HG03378 (cell line): ENCODE measurements at regions not wholly inside any gene's neighbourhood (a gene's known extent, or its start where the extent isn't known, plus 50 kb on each side); places are given as distances from the start of the nearest gene placed in this dataset.
A peak's percentile ranks its signal among the peaks of the same experiment; 100 is the strongest.

Experiments used
- ATAC-seq: cut with Tn5 transposase; IDR thresholded peaks from one replicate; pipeline ENCODE4 v1.9.1; 2021; ENCODE audit warnings: mild to moderate bottlenecking, moderate library complexity; ENCODE audit not compliant: unreplicated experiment

DNA sequence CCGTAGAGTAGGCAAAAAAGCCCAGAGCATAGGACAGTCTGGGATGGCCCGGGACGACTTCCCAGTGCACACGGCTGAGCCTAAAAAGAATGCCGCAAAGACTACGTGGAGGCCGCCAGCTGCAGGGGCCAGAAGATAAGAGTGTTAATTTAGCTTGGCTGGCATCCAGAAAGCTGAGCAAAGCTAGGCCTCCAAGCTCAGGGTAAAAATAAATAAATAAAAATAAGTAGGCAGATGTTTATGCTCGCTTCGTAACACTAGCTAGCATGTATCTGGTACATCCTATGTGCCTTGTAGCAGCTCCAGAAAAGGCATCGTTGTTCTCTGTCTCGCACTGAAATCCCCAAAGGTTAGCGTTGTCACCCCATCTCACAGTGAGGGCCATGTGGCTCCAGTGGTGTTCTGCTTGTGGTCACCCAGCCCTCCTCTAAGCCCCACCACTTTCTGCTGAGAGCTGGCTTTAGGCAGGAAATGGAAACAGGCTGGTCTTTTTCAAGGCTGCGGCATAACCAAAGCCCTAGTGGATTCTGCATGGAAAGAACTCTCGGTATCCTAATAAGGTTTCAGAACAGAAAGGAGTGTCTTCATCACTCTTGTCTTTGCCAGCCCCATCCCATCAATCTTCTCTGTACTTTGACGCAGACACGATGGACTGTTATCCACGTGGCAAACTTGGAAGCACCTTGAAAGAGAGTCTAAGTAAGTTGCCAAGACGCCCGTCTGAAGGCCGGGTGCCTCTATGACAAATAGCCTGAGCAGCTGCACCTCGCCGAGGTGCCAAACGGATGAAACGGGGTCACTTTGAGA is 58.1 kb upstream of the MEF2A start:
- peak; percentile 22 for ATAC-seq

- ATAC-seq, result no peak
Measured at GRCh38 chr15:99508311-99508645, 57.5 kb upstream of the MEF2A start.

DNA sequence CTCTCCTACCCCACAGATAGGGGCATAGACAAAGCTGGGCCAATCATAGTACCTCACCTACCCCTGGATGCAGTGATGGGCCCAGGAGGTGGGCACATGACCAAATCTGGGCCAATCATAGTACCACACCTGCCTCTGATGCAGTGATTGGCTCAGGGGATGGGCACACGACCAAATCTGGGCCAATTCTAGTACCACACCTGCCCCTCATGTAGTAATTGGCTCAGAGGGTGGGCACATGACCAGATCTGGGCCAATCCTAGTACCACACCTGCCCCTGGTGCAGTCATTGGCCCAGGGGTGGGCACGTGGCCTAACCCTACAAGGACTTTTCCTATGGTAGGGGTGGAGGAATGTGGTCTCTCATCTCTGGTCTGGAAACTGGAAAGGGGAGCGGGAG is 56.9 kb upstream of the MEF2A start:
- ATAC-seq, result no peak

- ATAC-seq, result no peak
Measured at GRCh38 chr15:99509686-99510461, 55.9 kb upstream of the MEF2A start.

- ATAC-seq, result peak; percentile 23
Measured at GRCh38 chr15:99511531-99511865, 54.3 kb upstream of the MEF2A start.

- peak; percentile 63 for ATAC-seq
Measured at GRCh38 chr15:99511866-99512661, 53.7 kb upstream of the MEF2A start.

DNA sequence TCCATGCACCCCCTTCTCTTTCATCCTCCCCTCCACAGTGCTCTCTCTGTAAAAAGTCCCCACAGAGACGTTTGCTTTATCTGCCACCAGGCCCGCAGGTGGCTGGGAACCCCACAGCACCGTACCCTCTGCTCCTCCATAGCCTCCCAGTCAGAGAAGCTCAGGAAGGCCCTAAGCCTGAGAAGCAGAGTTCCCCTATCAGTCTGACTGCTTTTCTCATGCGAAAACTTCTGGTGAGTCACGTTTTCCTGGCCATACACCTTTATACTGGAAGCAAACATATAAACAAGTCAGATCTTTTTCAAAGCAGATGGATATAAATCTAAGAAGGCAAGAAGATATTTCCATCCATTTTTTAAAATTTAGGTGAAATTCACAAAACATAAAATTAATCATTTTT is 51.5 kb upstream of the MEF2A start:
- ATAC-seq, result no peak
